Right lobe of liver (tissue), 6 donors: ENCODE measurements at regions not wholly inside any gene's neighbourhood (a gene's known extent, or its start where the extent isn't known, plus 50 kb on each side); places are given as distances from the start of the nearest gene placed in this dataset.

Experiments used
- ATAC-seq, 4 donors: fragments of 200-7000 bp; cut with Tn5 transposase; one replicate each; pipeline ENCODE4 v1.9.1; 2020; ENCODE audit warnings: mild to moderate bottlenecking in 4 of 4, moderate library complexity in 4 of 4
- DNase-seq, 3 donors: peaks; one replicate each; pipeline ENCODE4 v3.0.0-alpha.2; 2020
- H3K27ac ChIP-seq, 3 donors: fragments of 200-600 bp; one replicate each; pipeline ENCODE4 v1.8.0; 2022
- H3K27me3 ChIP-seq, 2 donors: fragments of 200-600 bp; one replicate each; pipeline ENCODE4 v1.8.0; 2022
- H3K36me3 ChIP-seq, 4 donors: fragments of 200-600 bp; sonication (generic) in 1 of 4; one replicate each; pipeline versions ENCODE4 v1.5.1 to v1.8.0; 2017 to 2022; ENCODE audit warnings: control low read depth in 1 of 4
- H3K4me1 ChIP-seq, 4 donors: fragments of 200-600 bp; sonication (generic) in 1 of 4; one replicate each; pipeline versions ENCODE4 v1.5.1 to v1.8.0; 2017 to 2022; ENCODE audit warnings: control low read depth in 1 of 4
- H3K4me3 ChIP-seq, 3 donors: fragments of 200-600 bp; one replicate each; pipeline ENCODE4 v1.8.0; 2022
- H3K9me3 ChIP-seq, 4 donors: fragments of 200-600 bp; sonication (generic) in 1 of 4; one replicate each; pipeline versions ENCODE4 v1.5.1 to v1.8.0; 2017 to 2022; ENCODE audit warnings: control low read depth in 1 of 4
- POLR2A ChIP-seq: fragments of 450-650 bp; IDR thresholded peaks from one replicate; pipeline ENCODE4 v1.6.1; 2017; ENCODE audit warnings: antibody characterized with exemption, mild to moderate bottlenecking
- WGBS: methylation state at CpG from one replicate; pipeline ENCODE4 v1.1.6; 2018; ENCODE audit warnings: low coverage, low lambda C conversion rate; ENCODE audit not compliant: insufficient coverage; ENCODE audit errors: missing lambda C conversion rate; 5-methylcytosine and 5-hydroxymethylcytosine counted together
- intact Hi-C, 2 donors: fragments of 100-400 bp; cut with DNase I; formaldehyde crosslinking; loops; one replicate each; pipeline versions ENCODE4 v1.11.2 to v1.14.1; 2022
- TF ChIP-seq, protein P1 (sequence below), 4 donors: fragments of 200-600 bp in 3 of 4; fragments of 450-650 bp in 1 of 4; IDR thresholded peaks; one replicate each; pipeline versions ENCODE4 v1.5.1 to v1.8.0; 2016 to 2022; ENCODE audit warnings: antibody characterized with exemption in 4 of 4, mild to moderate bottlenecking in 2 of 4
- donor health status: DM: no; HTN: yes; CAD: no.
- donor health status: DM: no; HTN: no; CAD: no.
- donor health status: DM: no; HTN: no; CAD: no.
- donor health status: DM: no; HTN: yes; CAD: no.
- donor health status: DM: no; HTN: yes; CAD: no.

DNA sequence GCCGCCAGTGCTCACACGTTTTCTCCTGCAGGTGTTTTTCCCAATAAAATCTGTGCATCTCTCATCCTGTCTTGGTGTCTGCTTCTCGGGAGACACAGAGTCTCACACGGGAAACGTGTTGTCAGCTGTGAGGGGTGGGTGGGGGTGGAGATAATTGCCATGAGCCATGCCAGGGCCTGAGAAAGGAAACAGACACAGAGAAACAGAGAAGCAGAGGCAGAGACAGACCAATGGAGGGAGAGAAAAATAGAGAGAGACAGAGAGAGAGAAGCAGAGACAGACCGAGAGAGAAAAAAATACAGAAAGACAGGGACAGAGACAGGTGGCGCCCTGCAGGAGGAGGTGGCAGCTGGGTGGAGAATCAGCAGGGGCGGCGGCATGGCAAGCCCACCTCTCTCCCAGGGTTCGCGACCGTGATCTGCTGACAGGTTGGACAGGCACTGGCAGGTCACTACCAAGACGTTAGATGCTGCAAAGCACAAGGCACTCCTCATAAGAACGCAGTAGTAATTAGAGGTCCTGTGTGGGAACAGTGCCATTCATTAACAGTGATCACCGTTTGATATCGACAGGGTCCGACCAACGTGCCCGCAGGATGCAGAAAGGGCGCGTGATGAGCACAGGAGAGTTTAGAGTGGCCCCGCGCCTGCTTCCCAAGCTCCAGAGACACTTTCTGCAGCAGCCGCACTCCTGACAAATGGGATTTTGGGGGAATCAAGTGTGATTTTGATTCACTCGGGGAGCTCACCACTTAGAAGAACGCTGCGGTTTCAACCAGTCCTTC is 70.5 kb upstream of the INSIG1 start:
- 68% methylated on average over 13 of the region's 27 CpGs for WGBS

DNA sequence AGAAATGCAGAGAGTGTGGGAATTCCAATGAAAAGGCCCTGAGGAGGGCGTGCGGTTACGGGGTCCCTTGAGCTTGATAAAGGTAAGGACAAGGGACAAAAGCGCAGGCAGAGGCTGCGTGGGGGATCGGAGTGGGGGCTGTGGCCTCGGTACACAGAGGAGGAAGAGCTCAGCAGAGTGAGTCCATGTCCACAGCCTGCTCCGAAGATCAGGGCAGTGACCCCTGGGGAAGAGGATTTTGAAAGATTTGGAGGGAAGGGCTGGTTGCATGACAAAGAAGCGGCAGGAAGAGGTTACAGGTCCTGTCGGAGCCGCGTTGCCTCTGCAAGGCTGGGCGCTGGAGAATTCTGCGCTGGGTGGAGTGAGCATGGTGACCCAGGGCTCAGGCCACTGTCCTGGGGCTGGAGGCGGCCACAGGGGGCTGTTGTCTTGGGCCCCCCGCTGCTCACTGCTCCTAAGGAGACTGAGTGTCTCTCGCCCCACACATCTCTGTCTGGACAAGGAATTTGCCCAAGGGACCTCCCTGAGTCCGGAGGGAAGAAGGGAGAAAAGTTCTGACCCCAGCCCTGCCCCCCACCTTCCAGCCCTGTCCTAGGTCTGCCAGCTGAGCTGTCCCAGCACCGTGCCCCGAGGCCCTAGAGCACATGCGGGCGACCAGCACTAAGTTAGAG is 69.8 kb upstream of the INSIG1 start:
- H3K36me3 ChIP-seq: no peaks in the 10 kb centered on the region
- DNase-seq: peak in 1 of 3 donors; percentile 54
- H3K27me3 ChIP-seq: no peaks in the 10 kb centered on the region
- peaks cover 0 to 29% (median 13%) of the 10 kb centered on the region in 4 donors for H3K4me1 ChIP-seq
- no peaks in the 10 kb centered on the region for H3K9me3 ChIP-seq
- intact Hi-C loops: no loop called here
- WGBS: 60% methylated on average over 10 of the region's 22 CpGs
- ATAC-seq: peak; percentile 41 to 74 (median 68)
- no peak overlapping the region for H3K27ac ChIP-seq
- no peak for TF ChIP-seq POLR2A
- TF ChIP-seq, protein P1, sequence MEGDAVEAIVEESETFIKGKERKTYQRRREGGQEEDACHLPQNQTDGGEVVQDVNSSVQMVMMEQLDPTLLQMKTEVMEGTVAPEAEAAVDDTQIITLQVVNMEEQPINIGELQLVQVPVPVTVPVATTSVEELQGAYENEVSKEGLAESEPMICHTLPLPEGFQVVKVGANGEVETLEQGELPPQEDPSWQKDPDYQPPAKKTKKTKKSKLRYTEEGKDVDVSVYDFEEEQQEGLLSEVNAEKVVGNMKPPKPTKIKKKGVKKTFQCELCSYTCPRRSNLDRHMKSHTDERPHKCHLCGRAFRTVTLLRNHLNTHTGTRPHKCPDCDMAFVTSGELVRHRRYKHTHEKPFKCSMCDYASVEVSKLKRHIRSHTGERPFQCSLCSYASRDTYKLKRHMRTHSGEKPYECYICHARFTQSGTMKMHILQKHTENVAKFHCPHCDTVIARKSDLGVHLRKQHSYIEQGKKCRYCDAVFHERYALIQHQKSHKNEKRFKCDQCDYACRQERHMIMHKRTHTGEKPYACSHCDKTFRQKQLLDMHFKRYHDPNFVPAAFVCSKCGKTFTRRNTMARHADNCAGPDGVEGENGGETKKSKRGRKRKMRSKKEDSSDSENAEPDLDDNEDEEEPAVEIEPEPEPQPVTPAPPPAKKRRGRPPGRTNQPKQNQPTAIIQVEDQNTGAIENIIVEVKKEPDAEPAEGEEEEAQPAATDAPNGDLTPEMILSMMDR (IDR thresholded peaks at IDR 0.05): no peak
- no peak overlapping the region for H3K4me3 ChIP-seq

More for the DNA sequence above, 70.5 kb upstream of the INSIG1 start:
- intact Hi-C loops: no loop called here
- no peak overlapping the region for H3K4me3 ChIP-seq
- H3K9me3 ChIP-seq: no peaks in the 10 kb centered on the region
- H3K4me1 ChIP-seq: peaks cover 0 to 37% (median 15%) of the 10 kb centered on the region in 4 donors
- peak in 1 of 3 donors; percentile 37 for DNase-seq
- ATAC-seq: no peak
- H3K27me3 ChIP-seq: no peaks in the 10 kb centered on the region
- H3K27ac ChIP-seq: no peak overlapping the region
- no peaks in the 10 kb centered on the region for H3K36me3 ChIP-seq
- TF ChIP-seq POLR2A: no peak
- TF ChIP-seq, protein P1 (IDR thresholded peaks at IDR 0.05): no peak

DNA sequence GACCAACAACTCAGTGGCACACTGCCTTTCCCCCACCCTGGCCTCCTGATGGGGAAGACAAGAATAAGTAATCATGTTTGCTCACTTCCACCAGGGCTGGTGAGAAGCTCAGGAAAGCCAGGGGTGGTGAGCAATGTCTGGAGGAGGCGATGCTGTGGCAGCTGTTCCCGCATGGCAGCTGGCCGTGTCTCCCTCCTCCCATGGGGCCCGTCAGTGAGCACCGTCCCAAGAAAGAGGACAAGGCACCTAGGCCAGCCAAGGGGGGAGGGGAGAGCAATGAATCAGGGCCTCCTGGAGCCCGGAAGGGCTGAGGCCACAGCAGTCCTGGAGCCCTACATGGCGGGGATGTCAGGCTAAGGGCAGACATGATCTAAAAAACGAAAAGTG is 69.2 kb upstream of the INSIG1 start:
- no peak for ATAC-seq
- intact Hi-C loops: no loop called here
- Histone ChIP-seq H3K4me1 (peaks cover 0 to 28% (median 10%) of the 10 kb centered on the region in 4 donors), H3K9me3 (no peaks in the 10 kb centered on the region), H3K27ac (no peak overlapping the region), H3K27me3 (no peaks in the 10 kb centered on the region), H3K4me3 (no peak overlapping the region), H3K36me3 (no peaks in the 10 kb centered on the region)
- TF ChIP-seq, protein P1 (IDR thresholded peaks at IDR 0.05): no peak
- TF ChIP-seq POLR2A: no peak
- peak in 1 of 3 donors; percentile 44 for DNase-seq
- 83% methylated on average over 2 of the region's 8 CpGs for WGBS

DNA sequence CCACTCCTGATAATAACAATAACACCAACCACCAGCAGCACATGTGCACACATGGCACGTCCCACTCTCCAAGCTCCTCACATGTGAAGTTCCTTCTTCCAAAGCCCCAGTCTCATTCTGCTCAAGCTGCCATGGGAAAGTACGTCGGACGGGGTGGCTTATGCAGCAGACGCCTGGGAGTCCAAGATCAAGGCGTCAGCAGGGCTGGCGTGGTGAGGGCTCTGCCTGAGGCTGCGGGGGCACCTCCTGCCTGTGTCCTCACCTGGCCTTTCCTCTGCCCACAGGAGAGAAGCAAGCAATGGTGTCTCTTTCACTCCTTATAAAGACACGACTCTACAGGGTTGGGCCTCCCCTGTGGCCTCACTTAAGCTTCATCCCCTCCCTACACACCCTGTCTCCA is 68.8 kb upstream of the INSIG1 start:
- H3K4me3 ChIP-seq: no peak overlapping the region
- no peaks in the 10 kb centered on the region for H3K27me3 ChIP-seq

More for the DNA sequence above, 68.8 kb upstream of the INSIG1 start:
- peak in 1 of 3 donors; percentile 45 for DNase-seq
- intact Hi-C loops: no loop called here
- ATAC-seq: no peak
- Histone ChIP-seq H3K9me3 (no peaks in the 10 kb centered on the region), H3K36me3 (no peaks in the 10 kb centered on the region), H3K27ac (no peak overlapping the region), H3K4me1 (peaks cover 0 to 28% (median 9%) of the 10 kb centered on the region in 4 donors)
- TF ChIP-seq, protein P1 (IDR thresholded peaks at IDR 0.05): no peak
- TF ChIP-seq POLR2A: no peak
- 100% methylated on average over 1 of the region's 9 CpGs for WGBS
